Activated CD4-positive, alpha-beta T cell treated with anti-CD3 and anti-CD28 coated beads, Interleukin-2, amount 50 U/mL, for 48 hours (primary cell): ENCODE measurements at regions not wholly inside any gene's neighbourhood (a gene's known extent, or its start where the extent isn't known, plus 50 kb on each side); places are given as distances from the start of the nearest gene placed in this dataset.

Source experiments
- DNase-seq, 2 experiments: peaks; one replicate each; pipeline ENCODE4 v3.0.0-alpha.2; 2020

DNA sequence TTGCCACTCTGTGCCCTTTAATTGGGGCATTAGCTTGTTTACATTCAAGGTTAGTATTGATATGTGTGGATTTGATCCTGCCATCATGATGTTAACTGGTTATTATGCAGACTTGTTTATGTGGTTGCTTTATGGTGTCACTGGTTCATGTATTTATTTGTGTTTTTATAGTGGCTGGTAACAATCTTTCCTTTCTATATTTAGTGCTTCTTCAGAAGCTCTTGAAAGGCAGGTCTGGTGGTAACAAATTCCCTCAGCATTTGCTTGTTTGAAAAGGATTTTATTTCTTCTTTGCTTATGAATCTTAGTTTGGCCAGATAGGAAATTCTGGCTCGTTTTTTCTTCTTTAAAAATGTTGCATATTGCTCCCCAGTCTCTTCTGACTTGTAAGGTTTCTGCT lies 215.4 kb downstream of the ZC3H11B start:
- no peak for DNase-seq

DNA sequence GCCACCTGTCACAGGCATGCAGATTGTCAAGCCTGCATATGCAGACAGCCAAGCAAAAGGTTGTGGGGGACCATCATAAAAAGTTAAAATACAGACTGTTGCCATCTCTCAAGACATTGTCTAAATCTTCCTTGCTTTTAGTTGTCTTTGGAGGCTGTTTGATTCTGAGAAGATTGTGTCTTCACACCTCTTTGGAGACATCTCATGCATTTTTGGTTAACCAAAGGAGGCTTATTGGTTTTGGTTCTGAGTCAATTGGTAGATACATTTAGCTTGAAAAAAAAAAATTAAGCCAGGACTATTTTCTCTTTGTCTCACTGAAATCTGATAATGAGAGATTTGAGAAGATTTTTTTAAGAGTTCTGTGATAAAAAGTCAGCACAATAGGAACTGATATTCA lies 217.6 kb downstream of the LYPLAL1 start:
- no peak for DNase-seq

DNA sequence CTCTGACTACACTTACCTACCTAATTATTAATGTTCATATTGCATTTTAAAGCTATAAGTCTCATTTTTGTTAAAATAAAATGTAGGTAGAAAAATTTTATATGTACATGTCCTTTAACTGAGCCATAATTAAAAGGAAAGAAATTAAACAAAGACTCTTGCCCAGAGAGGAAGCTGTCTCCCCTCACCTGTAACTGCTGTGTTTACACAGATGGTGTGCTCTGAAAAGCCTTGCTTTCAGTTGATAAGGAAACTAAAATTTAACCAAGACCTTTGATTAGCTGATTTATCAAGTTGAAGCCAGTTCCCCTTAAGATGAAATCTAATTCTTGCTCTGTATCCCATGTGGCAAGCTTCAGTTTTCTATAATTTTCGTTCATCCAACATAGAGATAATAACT lies 213.5 kb downstream of the LYPLAL1 start:
- DNase-seq = no peak

DNA sequence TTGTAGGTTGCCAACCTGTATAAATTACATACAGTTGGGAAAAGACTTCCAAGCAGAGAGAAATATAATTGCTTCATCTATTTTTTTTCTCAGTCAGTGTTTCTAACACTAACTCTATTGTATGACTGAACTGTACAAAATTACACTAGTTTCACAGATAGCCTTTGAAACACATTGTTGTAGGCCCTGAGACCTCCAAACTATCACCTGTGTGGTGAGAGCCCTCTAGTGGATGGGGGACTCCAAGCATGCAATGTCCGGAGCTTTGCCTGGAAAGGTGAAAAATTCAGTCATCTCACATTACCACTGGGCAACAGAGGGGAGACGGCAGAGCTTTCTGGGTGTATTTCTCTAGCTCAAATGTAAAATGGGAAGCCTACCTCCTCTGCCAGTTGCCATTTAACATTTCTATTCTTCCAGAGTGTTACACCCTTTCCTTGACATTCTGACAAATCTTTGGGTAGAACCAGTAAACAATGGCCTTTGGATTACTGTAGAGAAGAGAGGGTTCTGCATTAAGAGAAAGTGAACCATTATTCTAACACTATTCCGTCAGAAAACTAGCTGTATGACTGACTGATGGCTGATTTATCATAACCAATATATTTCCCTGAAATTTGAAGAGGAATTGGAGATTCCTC lies 212.2 kb downstream of the LYPLAL1 start:
- peak; percentile 24 to 50 for DNase-seq

DNA sequence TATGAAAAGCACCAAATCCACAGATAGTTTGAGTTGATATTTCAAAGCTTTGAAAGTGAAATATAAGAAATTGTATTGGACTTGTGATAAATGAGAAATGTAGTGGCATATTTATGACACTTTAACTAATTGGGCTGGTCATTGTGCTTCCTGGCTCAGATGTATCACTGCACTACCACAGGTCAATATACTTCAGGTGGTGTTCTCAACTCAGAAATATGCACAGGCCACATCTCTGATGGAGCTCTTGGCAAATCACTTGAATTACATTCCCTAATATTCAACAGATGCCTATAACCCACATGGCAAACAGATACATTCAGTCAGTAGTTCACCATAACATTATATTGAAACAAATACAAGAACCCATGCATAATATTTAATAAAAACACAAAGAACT lies 209.6 kb downstream of the LYPLAL1 start:
- no peak for DNase-seq

DNA sequence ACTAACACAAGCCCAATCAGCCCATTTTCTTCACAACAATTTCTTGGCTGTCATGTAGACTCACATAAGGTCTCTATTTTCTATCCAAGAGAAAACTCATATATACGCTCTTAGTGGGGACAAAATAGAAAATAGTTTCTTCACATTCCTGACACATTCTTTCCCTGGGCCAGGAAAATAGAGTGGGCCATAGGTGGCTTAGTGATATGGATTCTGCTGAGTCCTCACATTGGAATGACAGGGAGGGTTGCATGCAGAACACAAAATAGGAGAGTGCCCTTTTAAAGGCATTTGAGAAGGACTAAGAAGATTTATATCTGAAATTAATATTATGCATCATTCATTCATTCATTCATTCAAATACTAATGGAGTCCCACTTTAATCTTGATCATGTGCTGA lies 207.7 kb downstream of the LYPLAL1 start:
- no peak for DNase-seq

DNA sequence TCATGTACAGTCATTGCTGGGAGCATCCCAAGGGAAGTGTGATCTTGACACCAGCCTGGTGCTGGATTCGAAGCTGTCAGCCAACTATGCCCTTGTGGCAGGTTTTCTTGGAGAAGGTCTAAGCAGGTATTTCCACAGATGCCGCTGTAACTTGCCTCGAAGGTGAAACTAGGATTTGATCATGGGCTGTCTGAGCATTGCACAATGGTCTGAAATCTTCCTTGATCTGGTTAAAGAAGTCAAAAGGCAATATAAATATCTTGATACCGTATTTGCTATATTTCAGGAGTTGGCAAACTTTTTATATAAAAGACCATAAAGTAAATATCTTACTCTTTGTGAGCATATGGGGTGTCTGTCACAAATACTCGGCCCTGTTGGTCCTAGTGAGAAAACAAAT lies 206.8 kb downstream of the LYPLAL1 start:
- no peak for DNase-seq

DNA sequence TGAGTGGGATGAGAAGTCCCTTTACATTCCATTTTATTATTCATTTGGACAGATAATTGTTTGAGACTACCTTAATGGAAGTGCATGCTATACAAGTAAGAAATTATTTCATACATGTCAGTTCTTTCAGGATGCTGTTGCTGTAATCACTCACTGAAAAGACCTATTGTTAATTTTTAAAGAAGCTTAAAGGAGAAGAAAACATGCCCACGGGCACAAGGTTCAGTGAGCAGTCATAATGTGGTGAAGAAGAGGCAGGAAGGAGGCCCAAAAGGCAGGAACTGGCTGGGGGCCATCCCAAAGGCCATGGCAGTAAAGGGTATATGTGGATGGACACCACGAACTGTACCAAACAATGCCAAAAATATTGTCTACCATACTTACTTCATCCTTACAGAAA lies 206.0 kb downstream of the LYPLAL1 start:
- DNase-seq = no peak

DNA sequence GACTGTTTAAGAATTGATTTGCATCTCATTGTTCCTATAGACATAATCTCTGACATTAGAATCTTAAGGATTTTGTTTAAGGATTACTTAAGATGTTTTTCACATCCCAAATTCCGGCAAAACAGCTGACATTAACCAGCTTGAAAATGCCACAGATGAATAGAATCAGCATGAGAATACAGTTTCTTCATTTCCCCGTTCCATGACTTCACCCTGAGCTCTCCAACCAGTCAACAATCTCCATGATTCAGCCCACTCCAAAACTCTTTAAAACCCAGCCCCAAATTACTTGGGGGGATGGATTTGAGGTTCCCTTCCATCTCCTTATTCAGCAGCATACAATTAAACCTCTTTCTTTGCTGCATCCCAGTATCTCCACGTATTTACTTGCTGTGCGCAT lies 201.0 kb downstream of the LYPLAL1 start:
- no peak for DNase-seq

DNA sequence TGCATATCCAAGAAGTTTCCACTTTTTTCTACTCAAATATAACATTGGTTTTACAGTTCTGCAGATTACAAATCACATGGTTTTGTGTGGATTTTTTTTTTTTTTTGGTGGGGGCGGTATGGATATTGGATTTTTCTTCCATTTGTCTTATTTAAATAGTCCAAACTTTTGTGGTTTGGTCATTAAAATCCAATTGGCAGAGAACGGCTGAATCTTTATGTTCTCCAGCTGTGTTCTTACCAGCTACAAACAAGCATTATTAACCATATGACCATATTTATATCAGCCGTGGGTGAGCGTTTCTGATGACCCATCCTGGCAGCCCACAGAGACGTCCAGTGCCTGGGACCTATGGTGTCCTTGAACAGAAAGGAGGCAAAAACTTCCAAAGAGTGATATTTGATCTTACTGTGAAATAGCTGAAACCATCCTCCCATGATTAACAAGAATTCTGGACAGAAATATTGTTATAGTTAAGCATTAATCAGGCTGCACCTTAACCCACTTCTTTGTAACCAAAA lies 200.4 kb downstream of the LYPLAL1 start:
- no peak for DNase-seq

DNA sequence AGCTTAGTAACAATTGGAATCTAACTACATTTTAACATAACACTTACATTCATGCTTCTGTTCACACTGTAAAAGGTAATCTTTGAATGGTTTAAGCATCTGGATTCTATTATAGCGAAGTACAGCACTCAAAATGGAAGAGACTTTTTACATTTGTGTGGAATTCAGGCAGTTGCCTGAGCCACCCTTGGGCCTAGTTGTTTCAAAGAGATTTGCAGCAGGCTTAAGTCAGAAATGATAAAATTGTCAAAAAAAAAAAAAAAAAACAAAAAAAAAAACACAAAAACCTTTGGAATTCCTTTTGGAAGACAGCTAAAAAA lies 199.9 kb downstream of the LYPLAL1 start:
- no peak for DNase-seq

DNA sequence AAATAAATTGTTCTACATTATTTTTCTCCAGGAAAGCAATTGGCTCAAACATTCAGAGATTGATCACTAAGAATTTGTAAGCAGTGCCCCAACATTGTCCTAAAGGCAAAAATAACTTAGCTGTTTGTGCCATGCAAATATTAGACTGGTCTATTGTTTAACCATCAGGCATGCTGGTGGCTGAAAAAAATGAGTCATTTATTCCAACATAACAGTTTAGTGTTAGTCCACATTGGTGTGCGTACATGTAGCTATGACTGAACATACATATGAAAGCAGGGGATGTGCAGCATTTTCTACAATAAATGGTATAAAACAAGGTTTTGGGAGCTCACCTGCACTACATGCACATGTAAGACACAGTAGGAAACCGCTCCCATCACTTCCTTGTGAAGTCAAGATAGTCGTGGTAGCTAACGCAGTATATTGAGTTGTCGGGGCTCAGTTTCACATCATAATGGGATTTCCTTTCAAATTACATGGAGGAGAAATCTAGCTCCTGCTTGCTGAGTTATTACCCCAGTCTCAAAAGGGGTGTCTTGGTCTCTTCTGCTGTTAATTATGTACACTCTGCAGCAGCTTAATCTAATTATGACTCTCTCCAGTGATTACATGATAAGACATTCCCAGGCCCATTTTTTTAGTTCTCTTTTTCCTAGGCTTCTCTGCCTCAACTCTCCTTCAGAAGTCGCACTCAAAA lies 199.4 kb downstream of the LYPLAL1 start:
- no peak for DNase-seq

DNA sequence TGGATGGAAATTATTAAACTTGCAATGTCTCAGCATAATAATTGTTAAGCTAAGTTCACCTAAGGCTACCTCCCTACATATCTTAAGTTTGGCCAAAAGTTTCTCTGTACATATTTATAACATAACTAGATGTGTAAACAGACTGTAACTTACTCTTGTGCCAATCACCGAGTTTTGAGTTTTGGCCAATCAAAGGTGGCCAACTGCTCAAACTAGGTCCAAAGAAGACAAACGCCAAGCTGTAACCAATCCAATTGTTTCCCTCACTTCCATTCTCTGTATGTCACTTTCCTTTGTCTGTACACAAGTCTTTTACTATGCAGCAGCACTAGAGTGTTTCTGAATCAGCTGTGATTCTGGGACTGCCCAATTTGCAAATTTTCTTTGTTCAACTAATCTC lies 197.8 kb downstream of the LYPLAL1 start:
- DNase-seq = no peak

DNA sequence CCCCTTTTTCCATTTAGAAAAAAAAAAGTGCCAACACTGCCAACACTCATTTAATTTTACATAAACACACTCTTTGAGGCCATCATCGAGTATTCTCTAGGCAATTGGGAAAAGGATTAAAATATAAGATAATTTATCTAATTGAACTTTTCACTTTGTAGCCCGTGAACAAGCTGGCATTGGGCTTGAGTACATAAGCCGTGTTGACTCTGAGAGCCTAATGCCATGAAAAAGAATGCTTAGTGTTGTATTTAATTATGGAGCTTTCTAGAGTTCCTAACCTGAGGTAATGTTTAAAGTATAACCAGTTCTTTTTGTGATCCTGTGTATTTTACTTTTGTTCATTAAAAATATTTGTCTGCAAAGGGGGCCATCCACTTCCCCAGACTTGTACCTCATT lies 193.8 kb downstream of the LYPLAL1 start:
- no peak for DNase-seq

DNA sequence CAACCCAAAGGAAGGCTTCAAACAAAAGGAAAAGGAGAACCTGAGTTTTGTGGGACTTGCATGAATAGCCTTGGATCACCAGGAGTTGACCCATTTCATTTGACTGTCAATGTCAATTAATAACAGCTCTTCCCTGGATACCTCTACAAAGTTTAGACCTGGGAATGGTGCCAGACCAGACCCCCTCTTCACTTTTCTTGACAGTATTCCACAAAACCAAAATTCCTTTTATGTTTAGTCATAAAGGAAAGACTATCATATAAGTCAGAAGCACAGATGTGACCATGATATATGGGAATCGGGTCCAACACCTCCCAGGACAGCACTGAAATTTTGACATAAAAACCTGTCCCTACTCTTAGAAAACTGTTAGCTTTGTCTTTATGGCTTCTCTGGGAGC lies 191.8 kb downstream of the LYPLAL1 start:
- DNase-seq = no peak

DNA sequence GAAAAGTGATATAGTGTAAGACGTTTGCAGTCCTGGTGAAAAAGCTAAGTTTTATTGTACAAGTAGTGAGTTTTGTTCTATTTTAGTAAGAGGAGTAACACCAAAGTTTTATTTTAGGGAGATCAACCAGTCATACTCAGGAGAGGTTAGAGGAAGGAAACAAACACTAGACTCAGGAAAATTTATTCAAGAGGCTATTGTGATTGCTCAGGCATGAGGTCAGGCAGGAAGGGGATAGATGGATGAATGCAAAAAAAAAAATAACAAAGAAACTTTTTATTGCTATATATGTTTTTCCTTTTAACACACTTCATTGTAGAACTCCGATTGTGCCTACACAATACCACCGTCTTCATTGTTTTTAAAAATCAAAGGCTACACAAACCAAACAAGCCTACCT lies 189.0 kb downstream of the LYPLAL1 start:
- no peak for DNase-seq

DNA sequence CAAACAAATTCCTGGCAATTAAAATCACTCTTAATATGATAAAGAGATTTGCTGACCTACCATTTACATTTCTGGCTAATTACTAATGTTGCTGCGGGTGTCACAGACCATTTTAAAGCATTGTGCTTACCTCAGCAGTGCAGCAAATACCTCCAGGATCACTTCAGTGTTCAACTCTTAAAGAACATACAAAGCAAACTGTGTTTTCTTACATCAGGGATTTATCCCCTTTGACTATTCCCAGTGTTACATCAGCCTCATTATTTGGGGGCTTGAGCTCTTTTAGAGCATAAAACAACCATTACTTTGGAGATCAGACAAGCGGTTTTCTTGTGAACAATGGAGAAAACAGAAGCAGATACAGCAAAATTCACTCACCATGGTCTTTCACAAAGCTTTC lies 185.4 kb downstream of the LYPLAL1 start:
- no peak for DNase-seq

DNA sequence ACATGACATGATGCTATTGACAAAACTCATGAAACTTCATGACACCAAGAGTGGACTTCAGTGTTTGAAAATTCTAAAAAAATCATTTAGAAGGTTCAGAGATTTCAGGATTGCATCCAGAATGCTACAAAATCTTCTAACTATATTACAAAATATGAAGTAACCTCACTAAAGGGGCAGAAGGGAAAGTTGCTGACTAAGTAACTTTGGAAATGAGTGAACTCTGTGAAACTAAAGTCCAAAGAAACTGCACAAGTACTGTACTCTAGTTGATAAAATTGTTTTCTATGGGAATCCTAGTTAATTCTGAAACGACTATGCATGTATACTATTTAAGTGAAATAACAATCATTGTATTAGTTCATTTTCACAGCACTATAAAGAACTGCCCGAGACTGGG lies 184.4 kb downstream of the LYPLAL1 start:
- no peak for DNase-seq

DNA sequence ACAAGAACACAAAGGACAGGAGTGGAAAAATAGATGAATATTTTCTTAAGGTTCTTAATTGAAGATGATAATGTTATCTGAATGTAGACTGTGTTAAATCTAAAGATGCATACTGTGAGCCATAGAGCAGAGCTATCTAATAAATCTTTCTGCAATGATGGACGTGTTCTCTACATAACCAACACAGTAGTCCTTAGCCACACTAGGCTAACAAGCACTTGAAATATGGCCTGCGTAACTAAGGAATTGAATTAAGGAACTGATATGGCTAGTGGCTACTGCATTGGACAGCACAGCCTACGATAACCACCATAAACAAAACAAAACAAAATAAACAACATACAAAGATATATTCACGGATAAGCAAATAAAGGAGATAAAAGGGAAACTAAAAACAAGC lies 181.3 kb downstream of the LYPLAL1 start:
- no peak for DNase-seq

DNA sequence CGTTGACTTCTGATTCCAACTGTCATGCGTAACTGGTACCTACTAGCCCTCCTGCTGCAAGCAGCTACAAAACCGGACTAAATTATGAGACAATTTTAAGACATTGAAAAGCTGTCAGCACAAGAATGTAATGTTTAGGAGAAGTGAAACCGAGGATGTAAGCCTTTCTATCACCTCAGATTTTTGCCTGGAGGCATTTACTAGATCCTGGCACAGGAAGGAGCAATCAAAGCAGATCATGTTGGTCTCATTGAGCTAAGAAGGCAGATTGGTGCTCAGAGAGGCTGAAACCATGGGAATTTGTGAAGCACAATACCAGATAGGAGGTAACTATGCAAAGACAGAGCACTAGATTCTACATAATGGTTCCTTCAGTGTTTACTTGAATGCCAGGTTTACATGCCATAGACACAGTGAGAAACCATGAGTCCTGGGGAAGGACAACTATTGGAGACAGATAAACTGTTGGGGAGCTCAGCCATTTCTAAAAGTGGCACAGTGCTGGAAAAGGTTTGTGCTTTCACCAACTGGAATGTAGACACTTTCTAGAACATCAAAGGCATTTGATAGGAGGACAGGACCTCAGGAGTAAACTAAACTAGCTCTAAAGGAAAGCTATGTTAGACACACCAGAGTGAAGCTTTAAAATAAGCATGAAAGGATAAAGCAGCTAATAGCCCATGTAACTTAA lies 179.4 kb downstream of the LYPLAL1 start:
- DNase-seq = no peak

DNA sequence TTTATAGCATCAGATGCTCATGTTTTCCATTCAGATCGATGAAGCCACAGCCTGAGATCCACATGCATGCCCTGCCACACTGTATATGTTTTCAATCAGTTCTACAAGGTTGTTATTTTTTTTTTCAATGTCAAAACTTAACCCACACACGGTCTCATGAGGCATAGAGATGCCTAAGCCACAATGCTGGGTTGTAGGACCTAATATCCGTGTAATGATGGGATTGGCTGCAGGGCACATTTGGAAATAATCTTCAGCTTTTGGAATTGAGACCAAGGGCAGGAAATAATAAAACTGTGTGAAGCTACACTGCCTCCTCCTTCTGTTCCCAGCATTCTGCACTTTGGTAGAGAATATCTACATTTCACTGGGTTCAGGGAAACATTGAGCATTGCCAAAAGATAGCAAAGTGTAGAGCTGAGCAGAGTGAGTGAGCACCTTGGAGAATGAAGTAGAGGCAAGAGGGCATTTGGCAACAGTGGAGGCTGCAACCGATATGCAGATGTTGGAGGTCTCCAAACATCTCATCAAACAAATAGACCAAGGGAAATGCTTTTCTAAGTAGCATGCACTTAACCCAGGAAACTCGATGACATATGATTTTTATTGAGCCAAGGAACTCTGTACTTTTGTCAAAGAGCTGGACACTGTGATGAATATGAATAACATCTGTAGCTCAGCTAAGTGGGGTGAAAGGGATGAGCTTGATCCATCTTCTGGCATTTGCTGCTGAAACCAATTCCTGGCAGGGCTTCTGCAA lies 176.7 kb downstream of the LYPLAL1 start:
- DNase-seq = no peak

DNA sequence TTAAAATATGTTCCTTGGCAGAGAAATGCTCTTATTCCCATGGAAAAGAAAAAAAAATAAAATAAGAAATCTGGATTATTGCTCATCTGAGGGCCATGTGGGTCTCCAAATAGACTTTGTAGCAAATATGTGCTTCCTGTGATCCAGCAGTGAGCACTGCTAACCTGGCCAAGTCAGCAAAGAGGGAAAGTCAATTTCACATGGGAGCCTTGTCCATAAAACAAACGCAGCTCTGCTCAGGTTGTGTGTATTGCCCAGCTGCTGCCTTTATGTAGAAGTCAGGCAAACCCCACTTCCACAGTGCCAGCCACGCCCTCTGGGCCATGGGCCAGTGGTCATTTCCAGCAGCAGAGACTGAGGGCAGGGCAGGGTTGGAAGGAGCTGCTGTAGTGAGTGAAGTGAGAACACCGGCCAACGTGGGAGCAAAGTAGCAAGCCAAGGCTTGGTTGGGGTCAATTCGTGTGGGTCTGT lies 174.3 kb downstream of the LYPLAL1 start:
- no peak for DNase-seq

DNA sequence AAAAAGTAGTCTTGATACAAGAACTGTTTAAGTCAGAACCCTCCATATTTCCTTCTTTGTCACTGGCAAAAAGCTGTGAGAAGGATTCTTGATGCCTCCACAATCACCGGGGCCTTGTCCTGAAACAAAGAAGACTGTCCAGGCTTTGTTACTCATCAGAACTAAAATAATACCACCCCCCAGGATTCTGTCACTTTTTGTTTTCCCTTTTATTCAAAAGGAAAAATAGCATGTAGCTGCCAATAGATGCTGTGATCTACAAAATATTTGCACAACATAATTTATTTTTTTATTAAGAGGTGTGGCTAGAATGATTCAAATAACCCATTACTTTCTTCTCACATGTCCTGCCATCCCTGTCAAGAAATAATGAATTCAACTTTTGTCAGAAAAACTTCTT lies 173.7 kb downstream of the LYPLAL1 start:
- no peak for DNase-seq

DNA sequence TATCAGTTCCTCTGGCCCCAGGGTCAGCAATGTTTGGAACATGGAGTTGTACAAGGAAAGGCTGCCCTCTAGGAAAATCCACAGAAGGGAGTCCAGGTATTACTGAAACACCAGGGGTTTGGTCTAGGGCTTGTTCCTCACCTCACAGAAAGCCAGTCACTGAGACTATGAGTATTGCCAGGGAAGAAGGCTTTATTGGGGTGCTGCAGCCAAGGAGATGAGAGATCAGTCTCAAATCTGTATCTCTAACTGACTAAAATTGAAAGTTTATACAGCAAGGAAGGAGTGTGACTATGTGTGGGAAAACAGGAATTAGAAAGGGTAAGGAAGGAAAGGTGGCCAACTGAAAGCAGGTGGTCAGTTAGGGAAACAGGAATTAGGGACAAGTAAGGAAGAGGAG lies 172.3 kb downstream of the LYPLAL1 start:
- no peak for DNase-seq
